Nephron progenitor cell (in vitro differentiated cells): ENCODE measurements at regions not wholly inside any gene's neighbourhood (a gene's known extent, or its start where the extent isn't known, plus 50 kb on each side); places are given as distances from the start of the nearest gene placed in this dataset.

Source experiments
- DNase-seq: peaks from one replicate; pipeline ENCODE4 v3.0.0; 2021
- H3K27ac Mint-ChIP-seq: 2 replicates; pipeline ENCODE4 v1.8.0; 2021; ENCODE audit warnings: mild to moderate bottlenecking, moderate library complexity, mixed read lengths
- H3K27me3 Mint-ChIP-seq: 2 replicates; pipeline ENCODE4 v1.8.0; 2021; ENCODE audit warnings: mild to moderate bottlenecking, low read depth, mixed read lengths; ENCODE audit not compliant: poor library complexity
- H3K36me3 Mint-ChIP-seq: 2 replicates; pipeline ENCODE4 v1.8.0; 2021; ENCODE audit warnings: low read depth, mixed read lengths
- H3K4me1 Mint-ChIP-seq: 2 replicates; pipeline ENCODE4 v1.8.0; 2021; ENCODE audit warnings: mixed read lengths
- H3K4me3 Mint-ChIP-seq: 2 replicates; pipeline ENCODE4 v1.8.0; 2021; ENCODE audit warnings: mild to moderate bottlenecking, moderate library complexity, mixed read lengths
- H3K9me3 Mint-ChIP-seq: 2 replicates; pipeline ENCODE4 v1.8.0; 2021; ENCODE audit warnings: mild to moderate bottlenecking, moderate library complexity, mixed read lengths
- TF ChIP-seq, protein P1 (sequence below): fragments of 200-600 bp; sonication (generic); IDR thresholded peaks from 2 replicates; pipeline ENCODE4 v1.5.0; 2021; ENCODE audit warnings: antibody characterized with exemption

DNA sequence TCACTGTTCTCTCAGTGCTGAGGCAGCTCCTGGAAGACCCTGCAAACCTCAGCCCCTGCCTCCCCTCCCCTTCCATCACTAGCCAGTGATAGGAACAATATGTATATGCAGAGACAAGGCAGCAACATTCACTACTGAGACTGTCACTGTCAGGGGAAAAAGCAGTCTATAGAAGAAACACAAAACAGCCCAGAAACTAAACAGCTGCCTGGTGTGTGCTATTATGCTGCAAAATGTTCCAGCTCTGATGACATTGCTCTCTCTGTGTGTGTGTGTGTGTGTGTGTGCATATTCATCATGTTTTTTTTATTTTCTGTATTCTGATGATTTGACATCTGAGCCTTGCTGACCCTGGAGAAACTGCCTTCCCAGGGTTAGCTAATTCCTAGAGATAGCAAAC is 147.2 kb downstream of the SPATA18 start:
- H3K4me3 Mint-ChIP-seq: no peak overlapping the region
- no peak for DNase-seq
- H3K4me1 Mint-ChIP-seq: peaks cover 39% of the 10 kb centered on the region
- no peaks in the 10 kb centered on the region for H3K36me3 Mint-ChIP-seq
- H3K27me3 Mint-ChIP-seq: no peaks in the 10 kb centered on the region
- TF ChIP-seq, protein P1, sequence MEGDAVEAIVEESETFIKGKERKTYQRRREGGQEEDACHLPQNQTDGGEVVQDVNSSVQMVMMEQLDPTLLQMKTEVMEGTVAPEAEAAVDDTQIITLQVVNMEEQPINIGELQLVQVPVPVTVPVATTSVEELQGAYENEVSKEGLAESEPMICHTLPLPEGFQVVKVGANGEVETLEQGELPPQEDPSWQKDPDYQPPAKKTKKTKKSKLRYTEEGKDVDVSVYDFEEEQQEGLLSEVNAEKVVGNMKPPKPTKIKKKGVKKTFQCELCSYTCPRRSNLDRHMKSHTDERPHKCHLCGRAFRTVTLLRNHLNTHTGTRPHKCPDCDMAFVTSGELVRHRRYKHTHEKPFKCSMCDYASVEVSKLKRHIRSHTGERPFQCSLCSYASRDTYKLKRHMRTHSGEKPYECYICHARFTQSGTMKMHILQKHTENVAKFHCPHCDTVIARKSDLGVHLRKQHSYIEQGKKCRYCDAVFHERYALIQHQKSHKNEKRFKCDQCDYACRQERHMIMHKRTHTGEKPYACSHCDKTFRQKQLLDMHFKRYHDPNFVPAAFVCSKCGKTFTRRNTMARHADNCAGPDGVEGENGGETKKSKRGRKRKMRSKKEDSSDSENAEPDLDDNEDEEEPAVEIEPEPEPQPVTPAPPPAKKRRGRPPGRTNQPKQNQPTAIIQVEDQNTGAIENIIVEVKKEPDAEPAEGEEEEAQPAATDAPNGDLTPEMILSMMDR: no peak
- peak overlapping the region; percentile 93 for H3K27ac Mint-ChIP-seq
- no peaks in the 10 kb centered on the region for H3K9me3 Mint-ChIP-seq

DNA sequence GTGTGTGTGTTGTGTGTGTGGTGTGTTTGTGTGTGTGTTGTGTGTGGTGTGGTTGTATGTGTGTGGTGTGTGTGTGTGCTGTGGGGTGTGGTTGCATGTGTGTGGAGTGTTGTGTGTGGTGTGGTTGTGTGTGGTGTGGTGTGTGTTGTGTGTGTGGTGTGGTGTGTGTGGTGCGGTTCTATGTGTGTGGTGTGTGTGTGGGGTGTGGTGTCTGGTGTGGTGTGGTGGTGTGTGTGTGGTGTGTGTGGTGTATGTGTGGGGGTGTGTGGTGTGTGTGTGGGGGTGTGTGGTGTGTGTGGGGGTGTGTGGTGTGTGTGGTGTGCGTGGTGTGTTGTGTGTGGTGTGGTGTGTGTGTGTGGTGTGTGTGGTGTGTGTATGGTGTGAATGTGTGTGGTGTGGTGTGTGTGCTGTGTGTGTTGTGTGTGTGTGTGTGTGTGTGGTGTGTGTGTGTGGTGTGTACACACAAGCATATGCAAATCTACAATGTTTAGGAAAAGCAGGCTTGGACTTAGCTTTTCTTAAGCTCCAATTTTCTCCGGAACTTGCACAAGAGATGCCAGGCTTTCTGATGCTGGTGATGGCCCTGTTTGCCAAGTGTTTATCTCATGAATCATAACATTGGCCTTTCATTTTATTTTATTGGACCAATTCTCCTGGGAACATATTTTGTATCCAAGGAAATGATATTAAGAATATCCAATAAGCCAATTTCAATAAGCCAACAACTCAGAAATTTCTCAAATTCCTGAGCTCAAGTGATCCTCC is 148.7 kb downstream of the SPATA18 start:
- H3K4me1 Mint-ChIP-seq: peaks cover 39% of the 10 kb centered on the region
- no peak for DNase-seq
- H3K27ac Mint-ChIP-seq: peak overlapping the region; percentile 70
- TF ChIP-seq, protein P1: no peak
- H3K36me3 Mint-ChIP-seq: no peaks in the 10 kb centered on the region
- no peaks in the 10 kb centered on the region for H3K27me3 Mint-ChIP-seq
- H3K4me3 Mint-ChIP-seq: no peak overlapping the region
- no peaks in the 10 kb centered on the region for H3K9me3 Mint-ChIP-seq

DNA sequence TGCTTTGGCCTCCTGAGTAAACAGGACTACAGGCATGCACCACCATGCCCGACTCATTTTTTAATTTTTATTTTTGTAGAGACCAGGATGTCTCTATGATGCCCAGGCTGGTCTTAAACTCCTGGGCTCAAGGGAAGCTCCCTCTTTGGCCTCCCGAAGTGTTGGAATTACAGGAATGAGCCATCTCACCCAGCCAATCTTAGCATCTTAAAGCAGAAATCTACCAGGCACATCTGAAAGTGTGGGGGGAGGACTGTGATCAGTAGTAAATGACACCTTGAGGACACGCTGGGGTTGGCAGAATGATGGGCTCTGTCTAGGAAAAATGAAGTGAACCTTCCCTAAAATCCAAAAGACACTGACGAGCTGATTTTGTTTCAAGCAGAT is 149.2 kb downstream of the SPATA18 start:
- Mint-ChIP-seq H3K4me3 (no peak overlapping the region), H3K4me1 (peaks cover 39% of the 10 kb centered on the region), H3K27me3 (no peaks in the 10 kb centered on the region), H3K27ac (peak overlapping the region; percentile 29), H3K36me3 (no peaks in the 10 kb centered on the region), H3K9me3 (no peaks in the 10 kb centered on the region)
- no peak for DNase-seq
- TF ChIP-seq, protein P1: no peak

DNA sequence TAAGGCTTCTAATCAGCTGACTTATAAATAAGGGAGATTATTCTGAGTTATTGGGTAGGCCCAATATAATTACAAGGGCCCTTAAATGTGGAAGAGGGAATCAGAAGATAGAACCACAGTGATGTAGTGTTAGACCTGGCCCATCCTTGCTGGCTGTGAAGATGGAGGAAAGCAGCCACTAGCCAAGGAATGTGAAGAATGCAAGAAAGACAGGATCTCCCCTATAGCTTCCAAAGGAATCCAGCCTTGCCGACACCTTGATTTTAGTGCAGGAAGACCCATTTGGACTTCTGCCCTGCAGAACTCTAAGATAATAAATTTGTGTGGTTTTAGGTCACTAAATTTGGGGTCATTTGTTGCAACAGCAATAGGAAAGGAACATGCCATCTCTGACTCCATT is 150.6 kb downstream of the SPATA18 start:
- H3K4me1 Mint-ChIP-seq: peaks cover 39% of the 10 kb centered on the region
- H3K27me3 Mint-ChIP-seq: no peaks in the 10 kb centered on the region
- TF ChIP-seq, protein P1: no peak
- DNase-seq: no peak
- no peak overlapping the region for H3K4me3 Mint-ChIP-seq
- no peak overlapping the region for H3K27ac Mint-ChIP-seq
- H3K36me3 Mint-ChIP-seq: no peaks in the 10 kb centered on the region
- no peaks in the 10 kb centered on the region for H3K9me3 Mint-ChIP-seq

DNA sequence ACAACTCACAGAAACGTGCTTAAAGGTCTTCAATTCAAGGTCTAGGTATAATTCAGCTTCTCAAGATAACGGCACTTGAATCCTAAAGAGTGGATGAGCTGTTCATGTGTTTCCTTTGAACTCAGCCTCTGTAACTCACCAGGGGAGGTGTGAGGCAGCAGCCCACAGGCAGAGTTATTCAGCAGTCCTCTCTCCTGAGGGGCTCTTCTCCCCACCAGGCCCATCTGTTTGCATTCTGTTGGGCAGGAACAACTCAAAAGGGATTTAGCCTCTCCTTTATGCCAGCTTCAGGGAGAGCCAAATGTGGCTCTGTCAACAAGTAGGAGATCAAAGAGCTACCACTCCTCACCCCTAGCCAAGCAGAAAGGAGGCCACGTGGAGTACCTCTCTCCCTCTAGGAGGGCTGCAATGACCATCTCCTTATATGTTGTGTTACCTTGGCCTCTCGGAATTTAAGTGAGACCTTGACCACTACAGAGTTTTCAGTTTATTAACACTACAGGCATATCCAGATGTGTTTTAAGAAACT is 151.2 kb downstream of the SPATA18 start:
- Mint-ChIP-seq H3K27ac (no peak overlapping the region), H3K4me1 (peaks cover 39% of the 10 kb centered on the region), H3K4me3 (no peak overlapping the region), H3K36me3 (no peaks in the 10 kb centered on the region), H3K9me3 (no peaks in the 10 kb centered on the region), H3K27me3 (no peaks in the 10 kb centered on the region)
- TF ChIP-seq, protein P1: no peak
- no peak for DNase-seq

DNA sequence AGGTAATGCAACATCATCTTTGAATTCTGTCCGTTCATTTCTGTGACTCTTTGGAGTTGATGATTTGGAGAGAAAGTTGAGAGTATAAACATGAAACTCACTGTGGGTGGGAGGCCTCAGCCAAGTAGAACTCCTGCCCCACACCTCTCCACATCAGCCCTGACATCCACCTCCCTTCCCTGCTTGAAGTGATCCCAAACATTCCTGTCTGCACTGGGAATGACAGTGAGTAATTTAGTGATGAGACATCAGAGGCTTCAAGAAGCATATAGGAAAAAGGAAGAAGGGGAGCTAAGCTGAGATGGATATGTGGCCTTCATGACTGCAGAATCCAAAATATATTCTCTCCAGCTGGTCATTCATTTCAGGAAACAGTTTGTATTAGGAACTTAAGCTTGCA is 151.8 kb downstream of the SPATA18 start:
- H3K9me3 Mint-ChIP-seq: peaks cover 1% of the 10 kb centered on the region
- peaks cover 39% of the 10 kb centered on the region for H3K4me1 Mint-ChIP-seq
- no peak overlapping the region for H3K27ac Mint-ChIP-seq
- no peak for DNase-seq
- TF ChIP-seq, protein P1: no peak
- H3K4me3 Mint-ChIP-seq: no peak overlapping the region
- H3K36me3 Mint-ChIP-seq: no peaks in the 10 kb centered on the region
- H3K27me3 Mint-ChIP-seq: no peaks in the 10 kb centered on the region
